ENCODE measurements at regions not wholly inside any gene's neighbourhood (a gene's known extent, or its start where the extent isn't known, plus 50 kb on each side); places are given as distances from the start of the nearest gene placed in this dataset.

GRCh38 chr20:6940876-6941275, 173.4 kb downstream of the BMP2 start:
- TF ChIP-seq POLR2A (IDR thresholded peaks at IDR 0.05) = no peak
- no peak for TF ChIP-seq CTCF (IDR thresholded peaks at IDR 0.05)
